Adrenal gland (tissue), 9 donors: ENCODE measurements at regions not wholly inside any gene's neighbourhood (a gene's known extent, or its start where the extent isn't known, plus 50 kb on each side); places are given as distances from the start of the nearest gene placed in this dataset.

Source experiments
- DNase-seq, 7 donors: peaks; one replicate each; pipeline ENCODE4 v3.0.0-alpha.2; 2019 to 2020
- H3K27ac ChIP-seq, 5 donors: fragments of 200-600 bp; sonication (generic) in 4 of 5; 1 replicate in 3 of 5; 2 replicates in 2 of 5; pipeline versions ENCODE4 v1.5.1 to v1.8.0; 2016 to 2020; ENCODE audit warnings: mild to moderate bottlenecking in 1 of 5
- H3K27me3 ChIP-seq: fragments of 200-600 bp; 2 replicates; pipeline ENCODE4 v1.8.0; 2021
- H3K36me3 ChIP-seq, 2 donors: fragments of 200-600 bp; replicated peaks in 1 of 2; 1 replicate in 1 of 2; 2 replicates in 1 of 2; pipeline versions ENCODE4 v1.5.1 to v1.8.0; 2018 to 2022
- H3K4me1 ChIP-seq, 2 donors: fragments of 200-600 bp; replicated peaks in 1 of 2; 1 replicate in 1 of 2; 2 replicates in 1 of 2; pipeline versions ENCODE4 v1.5.1 to v1.8.0; 2018 to 2021
- H3K4me3 ChIP-seq, 4 donors: fragments of 200-600 bp; sonication (generic) in 3 of 4; one replicate each; pipeline ENCODE4 v1.5.1; 2016 to 2018
- H3K9me3 ChIP-seq, 3 donors: fragments of 200-600 bp; sonication (generic) in 1 of 3; replicated peaks in 1 of 3; 1 replicate in 2 of 3; 2 replicates in 1 of 3; pipeline versions ENCODE4 v1.5.1 to v1.8.0; 2016 to 2021
- POLR2A ChIP-seq, 2 donors: fragments of 450-650 bp; IDR thresholded peaks; one replicate each; pipeline ENCODE4 v1.6.1; 2017; ENCODE audit warnings: antibody characterized with exemption in 2 of 2, mild to moderate bottlenecking in 2 of 2, moderate library complexity in 1 of 2
- WGBS, 4 donors: extraction: QIAGEN DNeasy Blood & Tissue Kit in 2 of 4; methylation state at CpG; one replicate each; pipeline versions ENCODE4 v1.1.5 to v1.1.7; 2013 to 2017; 5-methylcytosine and 5-hydroxymethylcytosine counted together
- intact Hi-C, 2 donors: fragments of 100-400 bp; cut with DNase I; formaldehyde crosslinking; loops; one replicate each; pipeline versions ENCODE4 v1.14.1 to v1.15.0; 2022 to 2023
- TF ChIP-seq, protein P1 (sequence below), 6 experiments: fragments of 450-650 bp in 4 of 6; fragments of 200-600 bp in 2 of 6; sonication (generic) in 1 of 6; IDR thresholded peaks; 1 replicate in 5 of 6; 2 replicates in 1 of 6; pipeline versions ENCODE4 v1.5.1 to v1.8.0; 2016 to 2021; ENCODE audit warnings: antibody characterized with exemption in 6 of 6, mild to moderate bottlenecking in 2 of 6, moderate library complexity in 1 of 6
- donor health status: healthy with polysubstance abuse.
- donor health status: Bipolar disorder and iron deficiency.
- donor health status: DM: yes; HTN: yes; CAD: no.
- donor health status: DM: no; HTN: no; CAD: no.
- donor health status: DM: no; HTN: no; CAD: no.

DNA sequence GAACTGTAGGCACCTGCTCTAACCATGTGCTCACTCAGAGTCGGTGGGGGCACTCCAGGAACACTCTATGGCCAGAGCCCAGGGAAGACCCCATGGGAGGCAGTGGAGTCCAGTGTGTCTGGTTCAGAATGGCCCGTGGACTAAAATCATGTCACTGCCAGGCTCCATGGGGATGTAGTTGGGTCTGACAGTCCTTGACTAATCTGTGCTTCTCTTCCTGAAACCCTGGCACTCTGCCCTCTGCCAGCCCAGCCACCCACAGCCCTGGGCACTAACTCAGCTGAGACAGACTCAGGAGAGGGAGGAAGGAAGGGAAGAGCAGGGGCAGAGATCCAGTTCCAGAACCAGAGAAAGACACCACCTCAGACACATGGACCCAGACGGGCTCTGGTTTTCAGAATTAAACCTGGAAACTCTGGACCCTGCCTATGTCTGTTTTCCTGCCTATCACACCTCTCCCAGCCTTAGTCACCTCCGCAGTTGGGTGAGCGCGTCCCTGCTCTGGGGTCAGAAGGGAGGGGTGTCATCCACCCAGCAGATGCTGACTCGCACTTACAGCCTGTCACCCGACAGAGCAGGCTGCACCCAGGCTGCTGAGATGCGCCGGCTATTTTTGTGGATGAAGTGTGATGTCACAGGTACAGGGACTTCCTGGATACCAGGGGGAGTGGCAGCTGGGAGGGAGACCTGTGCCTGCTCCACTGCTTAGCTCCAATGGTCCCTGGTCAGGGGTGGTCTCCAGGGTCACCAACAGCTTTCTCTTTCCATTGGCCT, 56.8 kb upstream of the INSYN1 start:
- intact Hi-C loops: no loop called here
- Histone ChIP-seq H3K27me3 (no peaks in the 10 kb centered on the region), H3K4me1 (no peaks in the 10 kb centered on the region), H3K36me3 (no peaks in the 10 kb centered on the region), H3K4me3 (no peak overlapping the region), H3K9me3 (no peaks in the 10 kb centered on the region), H3K27ac (peak overlapping the region in 1 of 5 donors; percentile 56)
- WGBS, 4 donors: 33 to 54% (median 40%) methylated on average over 7 to 10 of the region's 10 CpGs
- peak in 3 of 7 donors; percentile 11 to 85 (median 26) for DNase-seq
- TF ChIP-seq, protein P1, sequence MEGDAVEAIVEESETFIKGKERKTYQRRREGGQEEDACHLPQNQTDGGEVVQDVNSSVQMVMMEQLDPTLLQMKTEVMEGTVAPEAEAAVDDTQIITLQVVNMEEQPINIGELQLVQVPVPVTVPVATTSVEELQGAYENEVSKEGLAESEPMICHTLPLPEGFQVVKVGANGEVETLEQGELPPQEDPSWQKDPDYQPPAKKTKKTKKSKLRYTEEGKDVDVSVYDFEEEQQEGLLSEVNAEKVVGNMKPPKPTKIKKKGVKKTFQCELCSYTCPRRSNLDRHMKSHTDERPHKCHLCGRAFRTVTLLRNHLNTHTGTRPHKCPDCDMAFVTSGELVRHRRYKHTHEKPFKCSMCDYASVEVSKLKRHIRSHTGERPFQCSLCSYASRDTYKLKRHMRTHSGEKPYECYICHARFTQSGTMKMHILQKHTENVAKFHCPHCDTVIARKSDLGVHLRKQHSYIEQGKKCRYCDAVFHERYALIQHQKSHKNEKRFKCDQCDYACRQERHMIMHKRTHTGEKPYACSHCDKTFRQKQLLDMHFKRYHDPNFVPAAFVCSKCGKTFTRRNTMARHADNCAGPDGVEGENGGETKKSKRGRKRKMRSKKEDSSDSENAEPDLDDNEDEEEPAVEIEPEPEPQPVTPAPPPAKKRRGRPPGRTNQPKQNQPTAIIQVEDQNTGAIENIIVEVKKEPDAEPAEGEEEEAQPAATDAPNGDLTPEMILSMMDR (IDR thresholded peaks at IDR 0.05): no peak
- no peak for TF ChIP-seq POLR2A (IDR thresholded peaks at IDR 0.05)

DNA sequence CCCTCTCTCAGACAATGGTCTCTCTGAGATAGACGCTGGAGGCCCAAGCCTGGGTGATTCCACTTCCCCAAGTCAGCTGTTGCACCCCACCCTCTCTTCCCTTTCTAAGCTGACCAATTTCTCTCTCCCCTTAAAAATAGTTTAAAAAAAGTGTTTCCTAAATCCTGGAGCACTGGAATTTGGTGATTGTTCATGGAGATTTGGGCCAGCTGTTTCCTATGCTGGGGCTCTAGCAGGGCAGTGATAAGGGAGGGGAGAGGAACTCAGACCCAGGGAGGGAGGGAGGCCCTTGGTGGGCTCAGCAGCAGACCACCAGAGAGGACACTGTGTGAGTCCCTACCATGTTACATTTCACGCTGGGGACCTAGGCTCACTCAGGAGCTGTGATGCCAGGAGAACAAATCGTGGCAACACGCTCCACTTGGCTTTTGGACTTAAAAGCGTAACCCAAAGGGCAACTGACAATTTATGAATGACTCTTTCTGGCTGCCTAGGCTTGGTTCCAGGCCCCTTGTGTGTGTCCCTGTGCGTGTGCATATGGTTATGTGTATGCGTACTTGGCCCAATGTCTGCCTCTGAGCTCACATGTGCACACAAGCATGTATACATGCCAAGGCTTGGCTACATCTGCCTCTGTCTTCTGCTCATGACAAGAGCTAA, 59.8 kb upstream of the INSYN1 start:
- H3K4me3 ChIP-seq: no peak overlapping the region
- no peaks in the 10 kb centered on the region for H3K36me3 ChIP-seq
- no peaks in the 10 kb centered on the region for H3K9me3 ChIP-seq
- WGBS, 4 donors: 52 to 86% (median 81%) methylated on average over 1 to 7 of the region's 7 CpGs
- H3K27ac ChIP-seq: no peak overlapping the region
- intact Hi-C loops: no loop called here
- H3K27me3 ChIP-seq: no peaks in the 10 kb centered on the region
- DNase-seq: no peak
- no peak for TF ChIP-seq POLR2A (IDR thresholded peaks at IDR 0.05)
- TF ChIP-seq, protein P1 (IDR thresholded peaks at IDR 0.05): no peak
- no peaks in the 10 kb centered on the region for H3K4me1 ChIP-seq

DNA sequence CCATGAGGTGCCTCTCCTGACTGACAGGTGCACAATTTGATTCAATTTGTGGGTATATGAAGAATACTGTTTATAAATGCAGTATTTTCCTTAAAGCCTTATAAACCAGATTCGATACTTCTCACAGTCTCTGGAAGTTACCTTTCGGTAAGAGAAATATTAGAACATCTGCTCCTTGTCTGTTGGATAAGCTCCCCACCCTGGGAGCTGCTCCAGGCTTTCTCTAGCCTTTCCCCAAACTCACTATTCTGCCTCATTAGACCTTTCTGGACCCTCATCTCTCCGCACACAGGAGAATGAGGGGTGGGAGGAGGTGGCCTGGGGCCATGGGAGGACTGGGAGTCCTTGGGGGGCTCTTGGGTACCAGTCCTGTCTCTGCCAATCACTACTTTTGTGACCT, 59.8 kb upstream of the TBC1D21 start:
- intact Hi-C loops: no loop called here
- Histone ChIP-seq H3K27me3 (no peaks in the 10 kb centered on the region), H3K4me3 (no peak overlapping the region), H3K36me3 (no peaks in the 10 kb centered on the region), H3K4me1 (no peaks in the 10 kb centered on the region), H3K27ac (no peak overlapping the region), H3K9me3 (no peaks in the 10 kb centered on the region)
- DNase-seq: no peak
- TF ChIP-seq POLR2A (IDR thresholded peaks at IDR 0.05): no peak
- TF ChIP-seq, protein P1 (IDR thresholded peaks at IDR 0.05): no peak
- WGBS, 4 donors: 73 to 91% (median 81%) methylated on average over 3 of the region's 3 CpGs

DNA sequence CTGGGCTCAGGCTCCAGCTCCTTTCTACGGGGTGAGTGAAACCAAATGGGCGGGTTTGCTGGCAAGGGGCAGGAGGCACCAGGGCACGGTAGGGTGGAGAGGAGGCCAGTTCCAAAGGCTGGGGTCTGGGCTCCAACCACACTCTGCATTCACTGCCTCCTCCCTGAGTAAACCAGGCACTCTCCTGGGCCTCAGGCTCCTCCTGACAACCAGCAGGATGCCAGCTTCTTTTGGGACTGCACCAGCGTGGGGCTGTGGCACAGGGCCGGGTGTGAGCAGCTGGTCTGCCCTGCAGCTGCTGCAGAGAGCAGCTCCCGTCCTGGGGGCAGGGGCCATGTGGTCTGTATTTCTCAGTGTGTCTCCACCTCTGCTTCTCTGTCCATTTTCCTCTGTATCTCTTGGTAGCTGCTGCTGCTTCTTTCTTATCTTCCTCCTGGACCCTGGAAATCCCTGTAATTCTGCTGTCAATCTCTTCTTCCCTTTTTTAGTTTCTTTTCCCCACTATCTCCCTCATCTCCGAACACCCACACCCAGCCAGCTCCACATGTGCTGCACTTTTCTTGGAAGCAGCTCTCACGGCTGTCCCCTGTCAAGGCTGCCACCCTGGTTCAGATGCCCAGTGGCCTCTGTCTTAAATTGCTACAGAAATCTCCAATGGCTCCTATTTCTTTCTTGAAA, 54.9 kb upstream of the TBC1D21 start:
- Histone ChIP-seq H3K9me3 (no peaks in the 10 kb centered on the region), H3K4me1 (no peaks in the 10 kb centered on the region), H3K36me3 (no peaks in the 10 kb centered on the region), H3K27me3 (no peaks in the 10 kb centered on the region), H3K27ac (no peak overlapping the region), H3K4me3 (no peak overlapping the region)
- TF ChIP-seq, protein P1 (IDR thresholded peaks at IDR 0.05): no peak
- no peak for TF ChIP-seq POLR2A (IDR thresholded peaks at IDR 0.05)
- intact Hi-C loops: no loop called here
- no peak for DNase-seq
- WGBS, 4 donors: 62 to 82% (median 76%) methylated on average over 8 of the region's 8 CpGs
